Prostate gland (tissue), 2 donors: ENCODE measurements at regions not wholly inside any gene's neighbourhood (a gene's known extent, or its start where the extent isn't known, plus 50 kb on each side); places are given as distances from the start of the nearest gene placed in this dataset.

ENCODE experiments used
- POLR2A ChIP-seq: fragments of 450-650 bp; IDR thresholded peaks from one replicate; pipeline ENCODE4 v1.6.1; 2016; ENCODE audit warnings: antibody characterized with exemption, mild to moderate bottlenecking
- TF ChIP-seq, protein P1 (sequence below), 4 experiments: fragments of 200-600 bp in 2 of 4; fragments of 450-650 bp in 2 of 4; sonication (generic) in 2 of 4; IDR thresholded peaks; 1 replicate in 3 of 4; 2 replicates in 1 of 4; pipeline ENCODE4 v1.5.1; 2016 to 2019; ENCODE audit warnings: antibody characterized with exemption in 4 of 4, mild to moderate bottlenecking in 2 of 4, moderate library complexity in 2 of 4

GRCh38 chr17:37839196-37839978 lies 84.8 kb upstream of the TBC1D3K start:
- TF ChIP-seq, protein P1, sequence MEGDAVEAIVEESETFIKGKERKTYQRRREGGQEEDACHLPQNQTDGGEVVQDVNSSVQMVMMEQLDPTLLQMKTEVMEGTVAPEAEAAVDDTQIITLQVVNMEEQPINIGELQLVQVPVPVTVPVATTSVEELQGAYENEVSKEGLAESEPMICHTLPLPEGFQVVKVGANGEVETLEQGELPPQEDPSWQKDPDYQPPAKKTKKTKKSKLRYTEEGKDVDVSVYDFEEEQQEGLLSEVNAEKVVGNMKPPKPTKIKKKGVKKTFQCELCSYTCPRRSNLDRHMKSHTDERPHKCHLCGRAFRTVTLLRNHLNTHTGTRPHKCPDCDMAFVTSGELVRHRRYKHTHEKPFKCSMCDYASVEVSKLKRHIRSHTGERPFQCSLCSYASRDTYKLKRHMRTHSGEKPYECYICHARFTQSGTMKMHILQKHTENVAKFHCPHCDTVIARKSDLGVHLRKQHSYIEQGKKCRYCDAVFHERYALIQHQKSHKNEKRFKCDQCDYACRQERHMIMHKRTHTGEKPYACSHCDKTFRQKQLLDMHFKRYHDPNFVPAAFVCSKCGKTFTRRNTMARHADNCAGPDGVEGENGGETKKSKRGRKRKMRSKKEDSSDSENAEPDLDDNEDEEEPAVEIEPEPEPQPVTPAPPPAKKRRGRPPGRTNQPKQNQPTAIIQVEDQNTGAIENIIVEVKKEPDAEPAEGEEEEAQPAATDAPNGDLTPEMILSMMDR (IDR thresholded peaks at IDR 0.05): no peak
- no peak for TF ChIP-seq POLR2A
